ENCODE measurements at regions not wholly inside any gene's neighbourhood (a gene's known extent, or its start where the extent isn't known, plus 50 kb on each side); places are given as distances from the start of the nearest gene placed in this dataset.

DNA sequence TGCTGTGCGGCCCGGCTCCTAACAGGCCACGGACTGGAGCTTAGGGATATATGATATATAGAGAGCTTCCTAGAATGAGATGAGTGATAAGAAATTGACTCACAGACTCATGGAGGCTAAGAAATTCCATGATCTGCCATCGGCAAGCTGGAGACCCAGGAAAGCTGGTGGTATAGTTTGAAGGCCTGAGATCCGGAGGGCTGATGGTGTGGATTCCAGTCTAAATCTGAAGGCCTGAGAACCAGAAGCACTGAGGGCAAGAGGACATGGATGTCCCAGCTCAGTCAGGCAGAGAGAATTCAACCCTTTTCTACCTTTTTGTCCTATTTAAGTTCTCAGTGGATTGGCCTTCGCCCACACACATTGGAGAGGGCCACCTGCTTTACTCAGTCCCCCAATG lies 564.8 kb downstream of the TBC1D22A start:
- 11% methylated on average over 6 of the region's 6 CpGs for WGBS (ENCODE audit: low lambda C conversion rate)
- Histone ChIP-seq H3K27ac (ENCODE audit: extremely low read length, insufficient read depth, low read length) (no peak overlapping the region), H3K27me3 (ENCODE audit: control insufficient read depth in 1 of 2, insufficient read depth in 2 of 2, low read length in 2 of 2) (peaks cover 2 to 38% of the 10 kb centered on the region in 2 experiments; a peak in 4 of 5 replicates), H3K4me3 (replicated peaks in 1 of 3; ENCODE audit: insufficient read depth in 1 of 3, low read depth in 2 of 3, low read length in 3 of 3) (no peak overlapping the region), H3K9ac (ENCODE audit: insufficient read depth, low read depth, low read length) (no peak overlapping the region), H2AFZ (ENCODE audit: low read length) (no peak overlapping the region), H4K20me1 (ENCODE audit: insufficient read depth, low read length) (no peaks in the 10 kb centered on the region), H3K4me1 (ENCODE audit: insufficient read depth, low read length) (no peaks in the 10 kb centered on the region), H3K4me2 (ENCODE audit: low read depth, low read length) (no peak overlapping the region), H3K36me3 (replicated peaks in 1 of 2; ENCODE audit: control insufficient read depth in 1 of 2, insufficient read depth in 2 of 2, low read length in 2 of 2) (no peaks in the 10 kb centered on the region), H3K79me2 (ENCODE audit: insufficient read depth, low read length) (no peaks in the 10 kb centered on the region), H3K9me3 (ENCODE audit: low read length) (no peaks in the 10 kb centered on the region)
- FAIRE-seq (no peak), DNase-seq (ENCODE audit: low spot score) (no peak), ATAC-seq (no peak)
- TF ChIP-seq CBFB (CRISPR knock-in tag; IDR thresholded peaks at IDR 0.05) (no peak), HDAC1 (CRISPR knock-in tag; IDR thresholded peaks at IDR 0.05) (no peak), ZNF782 (CRISPR knock-in tag; IDR thresholded peaks at IDR 0.05; ENCODE audit: borderline replicate concordance) (no peak), ZBTB3 (CRISPR knock-in tag; IDR thresholded peaks at IDR 0.05; ENCODE audit: borderline replicate concordance, low read depth) (no peak), RFX5 (IDR thresholded peaks at IDR 0.05; ENCODE audit: low read depth, low read length) (no peak), CENPT (CRISPR knock-in tag; IDR thresholded peaks at IDR 0.05; ENCODE audit: low read depth) (no peak), ZNF333 (CRISPR knock-in tag; IDR thresholded peaks at IDR 0.05; ENCODE audit: borderline replicate concordance) (no peak), ZNF546 (CRISPR knock-in tag; conservative IDR thresholded peaks at IDR 0.05) (no peak), ZNF260 (CRISPR knock-in tag; IDR thresholded peaks at IDR 0.05; ENCODE audit: borderline replicate concordance, low read depth) (no peak), FIP1L1 (IDR thresholded peaks at IDR 0.05; ENCODE audit: borderline replicate concordance, insufficient read depth, low read depth, low read length) (no peak), ZNF878 (CRISPR knock-in tag; IDR thresholded peaks at IDR 0.05) (no peak)
- TF ChIP-seq, protein P1, sequence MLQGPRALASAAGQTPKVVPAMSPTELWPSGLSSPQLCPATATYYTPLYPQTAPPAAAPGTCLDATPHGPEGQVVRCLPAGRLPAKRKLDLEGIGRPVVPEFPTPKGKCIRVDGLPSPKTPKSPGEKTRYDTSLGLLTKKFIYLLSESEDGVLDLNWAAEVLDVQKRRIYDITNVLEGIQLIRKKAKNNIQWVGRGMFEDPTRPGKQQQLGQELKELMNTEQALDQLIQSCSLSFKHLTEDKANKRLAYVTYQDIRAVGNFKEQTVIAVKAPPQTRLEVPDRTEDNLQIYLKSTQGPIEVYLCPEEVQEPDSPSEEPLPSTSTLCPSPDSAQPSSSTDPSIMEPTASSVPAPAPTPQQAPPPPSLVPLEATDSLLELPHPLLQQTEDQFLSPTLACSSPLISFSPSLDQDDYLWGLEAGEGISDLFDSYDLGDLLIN (CRISPR knock-in tag; IDR thresholded peaks at IDR 0.05; ENCODE audit: borderline replicate concordance): no peak
- TF ChIP-seq, protein P2, sequence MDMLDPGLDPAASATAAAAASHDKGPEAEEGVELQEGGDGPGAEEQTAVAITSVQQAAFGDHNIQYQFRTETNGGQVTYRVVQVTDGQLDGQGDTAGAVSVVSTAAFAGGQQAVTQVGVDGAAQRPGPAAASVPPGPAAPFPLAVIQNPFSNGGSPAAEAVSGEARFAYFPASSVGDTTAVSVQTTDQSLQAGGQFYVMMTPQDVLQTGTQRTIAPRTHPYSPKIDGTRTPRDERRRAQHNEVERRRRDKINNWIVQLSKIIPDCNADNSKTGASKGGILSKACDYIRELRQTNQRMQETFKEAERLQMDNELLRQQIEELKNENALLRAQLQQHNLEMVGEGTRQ (IDR thresholded peaks at IDR 0.05; ENCODE audit: low read depth, low read length): no peak
- TF ChIP-seq, protein P2 (CRISPR knock-in tag; IDR thresholded peaks at IDR 0.05; ENCODE audit: borderline replicate concordance): no peak
- TF ChIP-seq, protein P3, sequence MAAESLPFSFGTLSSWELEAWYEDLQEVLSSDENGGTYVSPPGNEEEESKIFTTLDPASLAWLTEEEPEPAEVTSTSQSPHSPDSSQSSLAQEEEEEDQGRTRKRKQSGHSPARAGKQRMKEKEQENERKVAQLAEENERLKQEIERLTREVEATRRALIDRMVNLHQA (CRISPR knock-in tag; IDR thresholded peaks at IDR 0.05): no peak
- ChIA-PET POLR2A (no interaction called here), CTCF (ENCODE audit: low intra/inter-chr PET ratio, low total read pairs) (no interaction called here)
- intact Hi-C loops (cut with micrococcal nuclease; ENCODE audit: unreplicated experiment): no loop called here
- in situ Hi-C loops (cut with HindIII; ENCODE audit: extremely low pct_ligation_motif_present, low pct_unique_long_range_greater_than_20kb): no loop called here
- no TSS peak for BruUV-seq (replicated peaks)

Measured in HepG2 (cell line).